HCT116 (cell line): ENCODE measurements at regions not wholly inside any gene's neighbourhood (a gene's known extent, or its start where the extent isn't known, plus 50 kb on each side); places are given as distances from the start of the nearest gene placed in this dataset.

Source experiments
- CEBPB ChIP-seq: IDR thresholded peaks from 2 replicates; pipeline ENCODE4 v1.6.1; 2012; ENCODE audit warnings: low read depth
- CTCF ChIP-seq, 3 experiments: fragments of 200-600 bp in 1 of 3; sonication (generic) in 1 of 3; IDR thresholded peaks in 2 of 3; conservative IDR thresholded peaks in 1 of 3; 2 replicates each; pipeline ENCODE4 v1.5.1; 2012 to 2017; ENCODE audit warnings: low read depth in 2 of 3, low read length in 2 of 3, antibody characterized with exemption in 1 of 3, borderline replicate concordance in 1 of 3, control low read depth in 1 of 3, mild to moderate bottlenecking in 1 of 3, mixed read lengths in 1 of 3, mixed run types in 1 of 3, moderate library complexity in 1 of 3; ENCODE audit not compliant: insufficient read depth in 1 of 3
- EZH2 ChIP-seq: fragments of 200-600 bp; sonication (generic); IDR thresholded peaks from 2 replicates; pipeline ENCODE4 v1.6.1; 2017; ENCODE audit warnings: antibody characterized with exemption, mixed run types
- EZH2phosphoT487 ChIP-seq: fragments of 200-600 bp; IDR thresholded peaks from 2 replicates; pipeline ENCODE4 v1.6.1; 2018; ENCODE audit warnings: antibody characterized with exemption, borderline replicate concordance
- JUND ChIP-seq: IDR thresholded peaks from 2 replicates; pipeline ENCODE4 v1.6.1; 2012
- MAX ChIP-seq: IDR thresholded peaks from 2 replicates; pipeline ENCODE4 v1.6.1; 2012
- POLR2A ChIP-seq: IDR thresholded peaks from 2 replicates; pipeline ENCODE4 v1.7.0; 2011; ENCODE audit warnings: borderline replicate concordance; ENCODE audit not compliant: insufficient read depth, insufficient read length; ENCODE audit errors: extremely low read depth
- POLR2AphosphoS5 ChIP-seq: IDR thresholded peaks from 2 replicates; pipeline ENCODE4 v1.6.1; 2011; ENCODE audit warnings: mild to moderate bottlenecking, low read depth, low read length, moderate library complexity
- RAD21 ChIP-seq: IDR thresholded peaks from 2 replicates; pipeline ENCODE4 v1.6.1; 2012; ENCODE audit warnings: low read depth, mild to moderate bottlenecking
- ZBTB33 ChIP-seq: IDR thresholded peaks from 2 replicates; pipeline ENCODE4 v1.6.1; 2011; ENCODE audit warnings: mild to moderate bottlenecking, low read length, moderate library complexity; ENCODE audit not compliant: insufficient replicate concordance; ENCODE audit errors: extremely low read depth
- ZNF274 ChIP-seq: fragments of 200-500 bp; sonication (Bioruptor generic); IDR thresholded peaks from 2 replicates; pipeline ENCODE4 v1.6.1; 2014; ENCODE audit warnings: mild to moderate bottlenecking, low read depth, low read length, inconsistent platforms

- TF ChIP-seq CTCF (IDR thresholded peaks at IDR 0.05 in 2 of 3, conservative IDR thresholded peaks at IDR 0.05 in 1 of 3; ENCODE audit: borderline replicate concordance in 1 of 3, insufficient read depth in 1 of 3, low read depth in 2 of 3, low read length in 2 of 3) (no peak), POLR2AphosphoS5 (no peak), RAD21 (no peak), EZH2 (no peak), CEBPB (no peak), EZH2phosphoT487 (no peak), MAX (no peak), JUND (no peak), ZBTB33 (no peak), ZNF274 (no peak), POLR2A (no peak)
Measured at GRCh38 chr12:75870878-75871277, 160.7 kb downstream of the PHLDA1 start.
